ENCODE measurements at regions not wholly inside any gene's neighbourhood (a gene's known extent, or its start where the extent isn't known, plus 50 kb on each side); places are given as distances from the start of the nearest gene placed in this dataset.

DNA sequence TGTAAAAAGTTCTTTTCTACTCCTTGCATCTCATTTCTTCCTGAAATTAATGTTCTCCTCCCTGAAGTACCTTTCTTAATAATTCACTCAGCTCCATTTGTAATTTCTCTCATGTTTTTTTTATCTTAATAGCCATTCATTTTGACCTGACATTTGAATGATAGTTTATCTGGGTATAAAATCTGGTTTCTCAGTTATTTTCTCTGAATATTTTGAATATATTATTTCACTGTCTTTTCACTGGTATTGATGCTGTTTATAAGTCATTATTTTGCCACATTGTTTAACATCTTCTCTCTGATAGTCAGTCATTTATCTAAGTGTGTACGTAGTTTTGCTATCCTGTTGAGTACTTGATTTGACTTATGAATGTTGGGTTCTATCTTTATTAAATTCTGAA is 68.8 kb upstream of the ARHGAP18 start:
- TF ChIP-seq CTCF (IDR thresholded peaks at IDR 0.05; ENCODE audit: low read length) (no peak), EZH2 (IDR thresholded peaks at IDR 0.05; ENCODE audit: borderline replicate concordance, low read length) (no peak)

Data from OCI-LY1 (cell line).